Prostate gland (tissue), 2 donors: ENCODE measurements at regions not wholly inside any gene's neighbourhood (a gene's known extent, or its start where the extent isn't known, plus 50 kb on each side); places are given as distances from the start of the nearest gene placed in this dataset.

Experiments
- DNase-seq: peaks from one replicate; pipeline ENCODE4 v3.0.0-alpha.2; 2019; ENCODE audit warnings: low spot score
- H3K27ac ChIP-seq, 2 donors: fragments of 200-600 bp; sonication (generic); 2 replicates each; pipeline ENCODE4 v1.5.1; 2017 to 2019
- H3K27me3 ChIP-seq: fragments of 200-600 bp; sonication (generic); replicated peaks from 2 replicates; pipeline ENCODE4 v1.5.1; 2019; ENCODE audit not compliant: insufficient read depth
- H3K36me3 ChIP-seq, 2 donors: fragments of 200-600 bp; sonication (generic); 1 replicate in 1 of 2; 2 replicates in 1 of 2; pipeline versions ENCODE4 v1.5.1 to v1.8.1; 2017 to 2019
- H3K4me1 ChIP-seq: fragments of 200-600 bp; sonication (generic); replicated peaks from 2 replicates; pipeline ENCODE4 v1.5.1; 2019
- H3K4me3 ChIP-seq, 2 donors: fragments of 200-600 bp; sonication (generic); 2 replicates each; pipeline ENCODE4 v1.5.1; 2017 to 2019
- H3K9me3 ChIP-seq: fragments of 200-600 bp; sonication (generic); 2 replicates; pipeline ENCODE4 v1.5.1; 2017
- CTCF ChIP-seq, 4 experiments: fragments of 200-600 bp in 2 of 4; fragments of 450-650 bp in 2 of 4; sonication (generic) in 2 of 4; IDR thresholded peaks; 1 replicate in 3 of 4; 2 replicates in 1 of 4; pipeline ENCODE4 v1.5.1; 2016 to 2019; ENCODE audit warnings: antibody characterized with exemption in 4 of 4, mild to moderate bottlenecking in 2 of 4, moderate library complexity in 2 of 4
- POLR2A ChIP-seq: fragments of 450-650 bp; IDR thresholded peaks from one replicate; pipeline ENCODE4 v1.6.1; 2016; ENCODE audit warnings: antibody characterized with exemption, mild to moderate bottlenecking
- POLR2AphosphoS5 ChIP-seq: sonication (generic); formaldehyde crosslinking; IDR thresholded peaks from one replicate; pipeline ENCODE4 v1.6.1; 2017; ENCODE audit warnings: antibody characterized with exemption
- WGBS: methylation state at CpG from one replicate; pipeline ENCODE4 v1.1.5; 2018; 5-methylcytosine and 5-hydroxymethylcytosine counted together
- intact Hi-C: fragments of 100-400 bp; cut with DNase I; formaldehyde crosslinking; loops from one replicate; pipeline ENCODE4 v1.14.2; 2022

- TF ChIP-seq POLR2A (no peak), CTCF (IDR thresholded peaks at IDR 0.05) (no peak), POLR2AphosphoS5 (no peak)
- H3K27ac ChIP-seq, result no peak overlapping the region
- no peaks in the 10 kb centered on the region for H3K36me3 ChIP-seq
- DNase-seq, result no peak
- WGBS, result 88% methylated on average over 3 of the region's 3 CpGs
- H3K4me3 ChIP-seq, result no peak overlapping the region
- H3K4me1 ChIP-seq, result no peaks in the 10 kb centered on the region
- intact Hi-C loops, result no loop called here
- H3K9me3 ChIP-seq, result no peaks in the 10 kb centered on the region
- no peaks in the 10 kb centered on the region for H3K27me3 ChIP-seq
Measured at GRCh38 chr5:62130107-62130506, 175.9 kb upstream of the KIF2A start.

GRCh38 chr5:62132276-62132675 lies 173.7 kb upstream of the KIF2A start:
- TF ChIP-seq CTCF (IDR thresholded peaks at IDR 0.05) (no peak), POLR2A (no peak), POLR2AphosphoS5 (peak; percentile 75)
- no peaks in the 10 kb centered on the region for H3K27me3 ChIP-seq
- no peaks in the 10 kb centered on the region for H3K9me3 ChIP-seq
- H3K4me1 ChIP-seq, result no peaks in the 10 kb centered on the region
- no peak overlapping the region for H3K4me3 ChIP-seq
- DNase-seq, result no peak
- intact Hi-C loops, result no loop called here
- WGBS, result 65% methylated on average over 1 of the region's 1 CpG
- H3K36me3 ChIP-seq, result no peaks in the 10 kb centered on the region
- H3K27ac ChIP-seq, result no peak overlapping the region

- 93% methylated on average over 1 of the region's 1 CpG for WGBS
- Histone ChIP-seq H3K4me3 (no peak overlapping the region), H3K27me3 (no peaks in the 10 kb centered on the region), H3K27ac (no peak overlapping the region), H3K36me3 (no peaks in the 10 kb centered on the region), H3K4me1 (no peaks in the 10 kb centered on the region), H3K9me3 (no peaks in the 10 kb centered on the region)
- no peak for DNase-seq
- intact Hi-C loops, result no loop called here
- TF ChIP-seq POLR2A (no peak), CTCF (IDR thresholded peaks at IDR 0.05) (no peak), POLR2AphosphoS5 (no peak)
Measured at GRCh38 chr5:62133426-62133825, 172.6 kb upstream of the KIF2A start.

- no peak for TF ChIP-seq POLR2A
- TF ChIP-seq CTCF (IDR thresholded peaks at IDR 0.05), result no peak
- no peak for TF ChIP-seq POLR2AphosphoS5
- 90% methylated on average over 3 of the region's 3 CpGs for WGBS
- intact Hi-C loops, result no loop called here
- no peak overlapping the region for H3K4me3 ChIP-seq
- no peaks in the 10 kb centered on the region for H3K9me3 ChIP-seq
- H3K27ac ChIP-seq, result no peak overlapping the region
- no peaks in the 10 kb centered on the region for H3K4me1 ChIP-seq
- no peaks in the 10 kb centered on the region for H3K27me3 ChIP-seq
- DNase-seq, result no peak
- no peaks in the 10 kb centered on the region for H3K36me3 ChIP-seq
Measured at GRCh38 chr5:62134811-62135210, 171.2 kb upstream of the KIF2A start.

- 86% methylated on average over 2 of the region's 2 CpGs for WGBS
- TF ChIP-seq POLR2AphosphoS5 (no peak), CTCF (IDR thresholded peaks at IDR 0.05) (no peak), POLR2A (no peak)
- no peaks in the 10 kb centered on the region for H3K36me3 ChIP-seq
- intact Hi-C loops, result no loop called here
- no peaks in the 10 kb centered on the region for H3K27me3 ChIP-seq
- H3K27ac ChIP-seq, result no peak overlapping the region
- DNase-seq, result no peak
- no peaks in the 10 kb centered on the region for H3K9me3 ChIP-seq
- H3K4me3 ChIP-seq, result no peak overlapping the region
- no peaks in the 10 kb centered on the region for H3K4me1 ChIP-seq
Measured at GRCh38 chr5:62137628-62138027, 168.4 kb upstream of the KIF2A start.
